NCI-H187 treated with DMSO at 0.1 percent for 48 hours (cell line): ENCODE measurements at regions not wholly inside any gene's neighbourhood (a gene's known extent, or its start where the extent isn't known, plus 50 kb on each side); places are given as distances from the start of the nearest gene placed in this dataset.
"Not testable (repeated sequence)": the region's sequence is repeated elsewhere in the genome, so short reads cannot be mapped to it uniquely, and the experiment has no call there.

ENCODE experiments used
- DNase-seq: peaks from one replicate; lab custom pipeline; 2025; lab: John Stamatoyannopoulos, UW

- no peak for DNase-seq
Observed at GRCh38 chr3:139095803-139096466, 51.2 kb upstream of the PRR23C start.

- no peak for DNase-seq
Observed at GRCh38 chr3:139096670-139097069, 52.0 kb upstream of the PRR23C start.

- no peak for DNase-seq
Observed at GRCh38 chr3:139098391-139098790, 53.7 kb upstream of the PRR23C start.

DNA sequence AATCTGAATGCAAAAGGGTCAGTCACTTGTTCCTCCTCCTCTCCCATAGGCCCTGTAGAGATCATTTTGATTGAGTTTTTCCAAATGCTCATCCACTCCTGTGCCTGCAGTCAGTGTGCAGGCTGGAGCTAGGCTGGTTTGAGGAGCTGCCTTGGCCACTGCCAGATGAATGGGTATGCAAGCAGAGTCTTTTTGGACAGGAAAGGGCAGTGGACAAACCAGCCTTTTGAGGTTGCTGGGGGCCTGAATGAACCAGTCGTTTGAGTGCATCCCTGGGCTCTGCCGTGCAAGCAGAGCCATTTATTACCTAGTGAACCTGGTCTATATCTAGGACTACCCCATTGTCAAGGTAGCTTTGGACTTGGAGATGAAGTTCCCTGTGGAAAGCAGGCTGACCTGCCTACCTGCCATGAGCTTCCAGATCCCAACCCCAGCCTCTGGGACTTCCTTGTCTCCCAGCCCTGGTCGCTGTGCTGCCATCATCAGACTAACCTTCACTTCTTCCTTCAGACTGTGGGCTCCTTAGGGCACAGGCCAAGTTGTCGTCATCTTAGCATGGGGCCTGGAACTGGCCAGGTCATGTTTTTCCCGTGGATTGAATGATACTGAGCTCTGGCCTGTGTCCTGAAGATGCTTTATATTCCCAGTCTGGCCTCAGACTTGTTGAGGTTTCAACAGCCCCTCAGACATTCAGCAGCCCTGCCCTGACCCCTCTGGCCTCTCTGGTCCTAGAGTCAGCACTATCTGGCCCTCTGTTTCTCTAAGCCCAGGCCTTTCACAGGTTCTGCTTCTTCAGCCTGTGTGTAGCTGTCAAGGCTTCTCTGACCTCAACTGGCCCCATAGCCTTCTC lies 55.5 kb upstream of the PRR23C start:
- DNase-seq: no peak

GRCh38 chr3:139100821-139101220 lies 56.1 kb upstream of the PRR23C start:
- DNase-seq: no peak

GRCh38 chr3:139101396-139101795 lies 56.7 kb upstream of the PRR23C start:
- DNase-seq: no peak

DNA sequence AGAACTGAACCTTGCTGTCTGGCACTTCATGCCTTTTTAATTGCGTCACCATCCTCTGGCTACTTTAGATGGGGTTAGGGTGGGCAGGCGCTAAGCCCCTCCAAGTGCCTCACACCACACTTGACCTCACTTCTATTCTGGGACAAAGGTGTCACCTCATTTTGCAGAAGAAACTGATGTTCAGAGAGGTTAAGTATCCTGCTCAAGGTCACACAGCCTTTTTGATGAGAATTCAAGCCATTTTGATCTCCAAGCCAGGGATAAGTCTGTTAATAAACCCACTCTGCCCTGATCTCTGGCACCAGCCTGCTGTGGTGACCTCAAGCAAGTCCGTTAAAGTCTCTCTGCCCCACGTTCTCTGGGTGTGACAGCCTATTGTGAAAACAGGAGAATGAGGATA lies 58.8 kb upstream of the PRR23C start:
- DNase-seq: no peak

- no peak for DNase-seq
Observed at GRCh38 chr3:139104062-139104461, 59.4 kb upstream of the PRR23C start.

DNA sequence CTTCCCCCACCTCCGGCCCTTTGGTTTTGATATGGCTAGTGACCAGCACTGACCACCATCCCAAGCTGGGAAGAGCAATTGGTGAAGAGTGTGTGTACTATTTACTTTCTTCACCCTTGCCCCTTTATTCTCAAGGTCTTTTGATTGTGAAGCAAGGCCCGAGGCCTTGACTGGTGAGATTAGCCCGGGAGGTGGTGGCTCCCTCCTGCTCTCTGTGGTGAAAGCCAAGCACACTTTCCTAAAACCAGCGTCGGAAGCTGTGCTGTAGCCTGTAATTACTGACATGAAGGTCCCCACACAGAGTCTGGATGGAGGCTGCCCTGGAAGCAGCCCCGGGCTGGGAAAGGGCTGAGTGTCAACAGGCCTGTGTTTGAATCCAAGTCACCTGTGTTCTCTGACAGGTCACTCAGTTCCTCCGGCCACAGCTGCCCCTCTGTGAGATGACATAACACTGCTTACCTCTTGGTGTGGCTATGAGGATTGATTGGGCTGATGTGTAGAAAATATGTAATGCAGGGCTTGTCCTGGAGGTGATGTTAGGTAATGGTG lies 60.5 kb upstream of the PRR23C start:
- no peak for DNase-seq

DNA sequence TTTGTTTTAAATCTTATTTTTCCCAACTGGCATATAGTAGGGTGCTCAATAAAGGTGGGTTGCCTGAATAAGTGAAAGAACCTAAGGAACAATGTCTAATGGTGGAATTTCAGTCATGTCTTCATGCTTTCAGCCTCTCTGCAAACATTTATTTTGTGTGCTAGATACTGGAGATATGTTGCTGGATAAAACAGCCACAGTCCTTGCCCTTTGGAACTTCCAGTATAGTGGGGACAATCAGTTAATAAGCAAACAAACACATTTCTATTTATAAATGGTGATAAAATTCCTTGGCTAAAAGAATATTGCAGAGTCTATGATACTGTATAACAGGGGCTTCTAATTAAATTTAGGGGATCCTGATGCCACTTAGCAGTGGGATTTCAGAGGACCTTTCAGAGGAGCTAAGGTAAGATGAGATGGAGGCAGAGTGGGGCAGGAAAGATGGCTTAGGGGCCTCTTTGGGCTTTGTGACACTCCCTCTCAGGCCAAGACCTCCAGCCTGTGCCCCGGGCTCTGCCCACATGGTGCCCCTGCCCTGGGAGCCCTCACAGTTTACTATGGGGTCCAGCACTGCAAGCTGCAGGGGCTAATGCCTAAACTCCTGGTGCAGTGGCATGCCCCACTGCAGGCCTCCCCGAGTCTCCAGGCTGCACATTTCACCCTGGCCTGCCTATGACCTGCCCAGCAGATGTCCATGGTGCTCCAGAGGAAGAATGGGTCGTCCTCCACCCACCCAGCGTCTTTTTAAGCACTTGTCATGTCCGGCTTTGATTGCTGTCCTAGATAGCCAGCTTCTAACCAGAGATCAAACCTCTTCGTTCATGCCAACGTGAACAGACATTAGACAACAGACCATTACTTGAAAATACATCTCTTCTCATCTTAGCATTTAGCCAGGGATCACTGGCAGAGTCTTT lies 61.6 kb upstream of the PRR23C start:
- no peak for DNase-seq

DNA sequence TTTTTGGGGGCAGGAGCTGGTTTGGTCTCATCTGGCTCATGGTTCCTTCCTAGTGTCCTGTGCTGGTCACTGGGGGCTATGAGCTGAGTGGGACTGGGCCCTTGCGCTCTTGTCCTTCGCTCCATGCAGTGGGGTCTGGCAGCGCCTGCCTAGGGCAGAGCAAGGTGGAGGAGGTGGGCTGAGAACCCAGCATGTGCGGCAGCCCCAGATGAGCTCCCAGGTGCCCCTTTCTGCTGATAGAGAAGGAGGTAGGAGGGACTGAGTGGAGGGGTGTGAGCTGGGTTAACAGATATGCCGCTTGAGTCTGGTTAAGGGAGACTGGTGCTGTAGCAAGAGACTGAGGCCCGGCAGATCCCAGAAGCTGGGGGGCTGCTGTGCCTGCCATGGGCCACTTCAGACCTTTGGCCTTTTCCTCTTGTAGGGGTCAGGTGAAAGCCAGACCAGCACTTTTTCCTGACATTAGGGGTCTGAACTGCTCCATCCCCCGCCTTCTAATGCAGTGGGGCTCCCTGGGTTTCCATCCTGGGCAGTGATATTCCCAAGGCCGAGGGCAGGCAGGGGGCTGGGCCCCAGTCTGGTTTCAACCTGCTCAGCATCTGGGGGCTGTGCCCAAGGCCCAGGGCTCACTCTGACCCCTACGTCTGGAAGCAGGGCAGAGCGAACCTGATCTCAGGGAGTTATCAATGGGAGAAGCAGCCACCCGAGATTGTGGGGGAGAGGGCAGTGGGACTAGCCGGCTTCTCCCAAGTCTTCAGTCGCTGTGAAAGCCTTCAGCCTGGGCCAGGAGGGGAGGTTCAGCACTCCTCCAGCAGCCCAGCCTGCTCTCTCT lies 62.9 kb upstream of the PRR23C start:
- no peak for DNase-seq

DNA sequence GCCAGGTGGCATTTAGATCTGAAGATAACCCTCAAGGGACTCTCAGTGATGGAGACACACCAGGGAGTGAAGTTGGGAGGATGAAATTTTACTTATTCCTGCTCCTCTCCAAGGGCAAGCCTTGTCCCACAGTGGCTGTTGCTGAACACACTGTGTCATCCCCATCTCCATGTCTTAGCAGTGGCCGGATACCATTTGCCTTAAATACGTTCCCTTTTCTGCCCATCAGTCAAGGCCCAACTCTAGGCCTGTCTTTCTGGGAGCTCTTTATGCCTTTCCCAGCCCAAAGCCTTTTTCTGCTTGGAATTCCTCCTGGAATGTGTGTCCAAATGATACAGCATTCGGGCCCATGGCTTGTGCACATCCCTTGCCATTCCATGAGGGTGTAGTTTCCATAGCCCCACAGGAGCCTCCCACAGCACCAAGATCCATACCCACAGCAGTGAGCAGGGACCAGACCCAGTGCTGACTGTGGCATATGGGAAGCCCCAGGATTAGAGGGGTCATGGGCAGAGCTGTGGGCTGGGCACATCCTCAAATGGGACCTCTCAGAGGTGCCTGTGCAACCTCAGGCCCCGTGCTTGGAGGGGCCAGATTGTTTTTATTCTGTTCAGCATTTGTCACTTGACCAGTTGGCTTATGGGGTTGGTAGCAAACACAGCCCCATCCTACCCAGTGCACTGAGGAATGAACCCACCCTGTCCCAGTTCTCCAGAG lies 63.7 kb upstream of the PRR23C start:
- DNase-seq: no peak

- no peak for DNase-seq
Observed at GRCh38 chr3:139109271-139109670, 64.6 kb upstream of the PRR23C start.

- DNase-seq: no peak
Observed at GRCh38 chr3:139110072-139110830, 65.6 kb upstream of the PRR23C start.

DNA sequence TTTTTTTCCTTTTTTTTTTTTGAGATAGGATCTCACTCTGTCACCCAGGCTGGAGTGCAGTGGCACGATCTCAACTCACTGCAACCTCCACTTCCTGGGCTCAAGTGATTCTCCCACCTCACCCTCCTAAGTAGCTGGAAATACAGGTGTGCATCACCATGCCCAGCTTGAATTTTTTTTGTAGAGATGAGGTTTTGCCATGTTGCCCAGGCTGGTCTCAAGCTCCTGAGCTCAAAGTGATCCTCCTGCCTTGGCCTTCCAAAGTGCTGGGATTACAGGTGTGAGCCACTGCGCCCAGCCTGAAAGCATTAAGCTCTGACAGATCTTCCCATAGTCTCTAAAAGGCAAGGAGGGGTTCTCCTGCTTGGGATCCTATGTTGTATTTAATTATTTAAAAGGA lies 66.2 kb upstream of the PRR23C start:
- not testable (repeated sequence) for DNase-seq

- DNase-seq: no peak
Observed at GRCh38 chr3:139111392-139112229, 66.9 kb upstream of the PRR23C start.

DNA sequence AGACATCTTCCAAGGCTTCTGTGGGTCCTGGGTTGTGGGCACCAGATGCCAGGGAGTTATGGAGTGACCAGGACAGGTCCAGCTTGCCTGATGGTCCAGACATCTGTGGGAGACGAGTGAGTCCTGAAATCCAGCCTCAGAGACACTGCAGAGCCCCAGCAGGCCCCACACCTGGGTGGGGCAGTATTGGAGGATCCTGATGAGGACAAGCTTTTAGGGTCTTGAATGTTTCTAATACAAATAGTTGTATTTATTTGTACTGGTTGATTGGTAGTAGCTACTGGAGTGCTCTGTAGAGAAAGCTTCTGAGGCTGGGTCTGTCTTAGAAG lies 67.5 kb upstream of the PRR23C start:
- no peak for DNase-seq

GRCh38 chr3:139113231-139113992 lies 68.7 kb upstream of the PRR23C start:
- no peak for DNase-seq
